WTC11 (cell line): ENCODE measurements at regions not wholly inside any gene's neighbourhood (a gene's known extent, or its start where the extent isn't known, plus 50 kb on each side); places are given as distances from the start of the nearest gene placed in this dataset.

Experiments used
- ATAC-seq: fragments of 200-7000 bp; cut with Tn5 transposase; 2 replicates; pipeline ENCODE4 v1.10.0; 2021; ENCODE audit warnings: mild to moderate bottlenecking, moderate library complexity
- CTCF ChIA-PET: fragments of 300-600 bp; sonication (Branson Sonifier 250); formaldehyde crosslinking; loops from one replicate; lab custom pipeline; 2021; ENCODE audit warnings: antibody characterized with exemption; lab: Charles Lee
- POLR2A ChIA-PET: fragments of 350-600 bp; sonication (Branson Sonifier 250); formaldehyde crosslinking; loops from one replicate; lab custom pipeline; 2021; ENCODE audit warnings: antibody characterized with exemption; lab: Charles Lee
- DNase-seq: peaks from one replicate; pipeline ENCODE4 v3.0.0; 2021; ENCODE audit warnings: low spot score
- H3K27ac Mint-ChIP-seq: 2 replicates; pipeline ENCODE4 v1.8.0; 2021; ENCODE audit warnings: mixed read lengths
- H3K27me3 Mint-ChIP-seq: 2 replicates; pipeline ENCODE4 v1.8.0; 2021; ENCODE audit warnings: low read depth, mild to moderate bottlenecking, moderate library complexity, mixed read lengths
- H3K36me3 Mint-ChIP-seq: 2 replicates; pipeline ENCODE4 v1.8.0; 2021; ENCODE audit warnings: mixed read lengths
- H3K4me1 Mint-ChIP-seq: 2 replicates; pipeline ENCODE4 v1.8.0; 2022; ENCODE audit warnings: mixed read lengths
- H3K4me3 Mint-ChIP-seq: 2 replicates; pipeline ENCODE4 v1.8.0; 2021; ENCODE audit warnings: mild to moderate bottlenecking, moderate library complexity, mixed read lengths
- H3K9me3 Mint-ChIP-seq: 2 replicates; pipeline ENCODE4 v1.8.0; 2021; ENCODE audit warnings: mixed read lengths
- ATF1 ChIP-seq: sonication (generic); formaldehyde crosslinking; IDR thresholded peaks from 2 replicates; pipeline ENCODE4 v1.8.1; 2023; ENCODE audit warnings: mild to moderate bottlenecking, moderate library complexity, missing genetic modification reagents
- CBFB ChIP-seq: sonication (generic); formaldehyde crosslinking; IDR thresholded peaks from 2 replicates; pipeline ENCODE4 v1.8.1; 2022; ENCODE audit warnings: mild to moderate bottlenecking, low read depth, missing genetic modification reagents
- CREM ChIP-seq: sonication (generic); formaldehyde crosslinking; IDR thresholded peaks from 2 replicates; pipeline ENCODE4 v1.8.1; 2022; ENCODE audit warnings: mild to moderate bottlenecking, missing genetic modification reagents, moderate library complexity
- FOXP1 ChIP-seq: sonication (generic); formaldehyde crosslinking; IDR thresholded peaks from 2 replicates; pipeline ENCODE4 v1.8.0; 2022; ENCODE audit warnings: missing genetic modification reagents, mild to moderate bottlenecking, moderate library complexity, borderline replicate concordance
- GRHL2 ChIP-seq: fragments of 250-450 bp; sonication (Bioruptor Pico); IDR thresholded peaks from 2 replicates; pipeline ENCODE4 v1.8.0; 2022; ENCODE audit warnings: mild to moderate bottlenecking, moderate library complexity; ENCODE audit not compliant: insufficient replicate concordance, severe bottlenecking
- GTF2I ChIP-seq: fragments of 250-450 bp; sonication (Bioruptor Pico); conservative IDR thresholded peaks from 2 replicates; pipeline ENCODE4 v1.4.0; 2021; ENCODE audit warnings: mild to moderate bottlenecking
- MYBL2 ChIP-seq: sonication (generic); formaldehyde crosslinking; IDR thresholded peaks from 2 replicates; pipeline ENCODE4 v1.8.1; 2023; ENCODE audit warnings: mild to moderate bottlenecking, moderate library complexity, missing genetic modification reagents
- NFE2L1 ChIP-seq: sonication (generic); formaldehyde crosslinking; IDR thresholded peaks from 2 replicates; pipeline ENCODE4 v1.8.1; 2023; ENCODE audit warnings: missing genetic modification reagents
- RORB ChIP-seq: fragments of 250-450 bp; sonication (Bioruptor Pico); IDR thresholded peaks from 2 replicates; pipeline ENCODE4 v1.9.0; 2021; ENCODE audit warnings: mild to moderate bottlenecking
- SP1 ChIP-seq: sonication (generic); formaldehyde crosslinking; conservative IDR thresholded peaks from 2 replicates; pipeline ENCODE4 v1.8.1; 2022; ENCODE audit warnings: missing genetic modification reagents
- TEAD1 ChIP-seq: sonication (generic); formaldehyde crosslinking; IDR thresholded peaks from 2 replicates; pipeline ENCODE4 v1.8.0; 2022; ENCODE audit warnings: mild to moderate bottlenecking, missing genetic modification reagents
- ZNF121 ChIP-seq: sonication (generic); formaldehyde crosslinking; IDR thresholded peaks from 2 replicates; pipeline ENCODE4 v1.8.0; 2023; ENCODE audit warnings: missing genetic modification reagents
- ZNF138 ChIP-seq: sonication (generic); formaldehyde crosslinking; conservative IDR thresholded peaks from 2 replicates; pipeline ENCODE4 v1.8.1; 2022; ENCODE audit warnings: mild to moderate bottlenecking, moderate library complexity, missing genetic modification reagents
- ZNF219 ChIP-seq: sonication (generic); formaldehyde crosslinking; IDR thresholded peaks from 2 replicates; pipeline ENCODE4 v1.8.0; 2023; ENCODE audit warnings: missing genetic modification reagents, mild to moderate bottlenecking, borderline replicate concordance
- ZNF396 ChIP-seq: fragments of 250-450 bp; sonication (Bioruptor Pico); IDR thresholded peaks from 2 replicates; pipeline ENCODE4 v1.8.0; 2021; ENCODE audit warnings: mild to moderate bottlenecking, moderate library complexity, borderline replicate concordance
- ZNF416 ChIP-seq: fragments of 250-450 bp; sonication (Bioruptor Pico); IDR thresholded peaks from 2 replicates; pipeline ENCODE4 v1.9.0; 2021; ENCODE audit warnings: mild to moderate bottlenecking, inconsistent platforms
- ZNF671 ChIP-seq: fragments of 250-450 bp; sonication (Bioruptor Pico); IDR thresholded peaks from 2 replicates; pipeline ENCODE4 v1.8.0; 2021; ENCODE audit warnings: mild to moderate bottlenecking
- TF ChIP-seq, protein P1 (sequence below): sonication (generic); formaldehyde crosslinking; IDR thresholded peaks from 2 replicates; pipeline ENCODE4 v1.8.1; 2023; ENCODE audit warnings: mild to moderate bottlenecking, missing genetic modification reagents, borderline replicate concordance
- TF ChIP-seq, protein P2 (sequence below): sonication (generic); formaldehyde crosslinking; IDR thresholded peaks from 2 replicates; pipeline ENCODE4 v1.8.1; 2023; ENCODE audit warnings: mild to moderate bottlenecking, moderate library complexity, missing genetic modification reagents
- TF ChIP-seq, protein P3 (sequence below): fragments of 250-450 bp; sonication (Bioruptor Pico); IDR thresholded peaks from 2 replicates; pipeline ENCODE4 v1.9.0; 2021; ENCODE audit warnings: moderate library complexity, mild to moderate bottlenecking, inconsistent platforms, borderline replicate concordance
- TF ChIP-seq, protein P4 (sequence below): fragments of 200-600 bp; IDR thresholded peaks from 2 replicates; pipeline ENCODE4 v1.8.0; 2022; ENCODE audit warnings: antibody characterized with exemption
- TF ChIP-seq, protein P5 (sequence below): fragments of 250-450 bp; sonication (Bioruptor Pico); IDR thresholded peaks from 2 replicates; pipeline ENCODE4 v1.8.0; 2021; ENCODE audit warnings: mild to moderate bottlenecking
- TF ChIP-seq, protein P6 (sequence below): fragments of 250-450 bp; sonication (Bioruptor Pico); IDR thresholded peaks from 2 replicates; pipeline ENCODE4 v1.9.0; 2021; ENCODE audit warnings: mild to moderate bottlenecking
- TF ChIP-seq, protein P7 (sequence below): fragments of 250-450 bp; sonication (Bioruptor Pico); conservative IDR thresholded peaks from 2 replicates; pipeline ENCODE4 v1.9.0; 2021; ENCODE audit warnings: mild to moderate bottlenecking

DNA sequence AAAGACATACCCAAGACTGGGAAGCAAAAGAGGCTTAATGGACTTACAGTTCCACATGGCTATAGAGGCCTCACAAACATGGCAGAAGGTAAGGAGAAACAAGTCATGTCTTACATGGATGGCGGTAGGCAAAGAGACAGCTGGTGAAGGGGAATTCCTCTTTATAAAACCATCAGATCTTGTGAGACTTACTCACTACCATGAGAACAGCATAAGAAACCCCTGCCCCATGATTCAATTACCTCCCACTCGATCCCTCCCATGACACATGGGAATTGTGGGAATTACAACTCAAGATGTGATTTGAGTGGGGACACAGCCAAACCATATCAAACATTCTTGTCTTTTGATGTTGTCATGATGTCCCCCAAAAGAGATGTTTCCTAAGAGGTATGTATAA, 103.3 kb downstream of the DUSP10 start (continued):
- no peak for TF ChIP-seq ZNF396 (CRISPR knock-in tag)
- no peak for TF ChIP-seq GTF2I
- no peak for TF ChIP-seq NFE2L1 (CRISPR knock-in tag)
- no peak for TF ChIP-seq ZNF671

DNA sequence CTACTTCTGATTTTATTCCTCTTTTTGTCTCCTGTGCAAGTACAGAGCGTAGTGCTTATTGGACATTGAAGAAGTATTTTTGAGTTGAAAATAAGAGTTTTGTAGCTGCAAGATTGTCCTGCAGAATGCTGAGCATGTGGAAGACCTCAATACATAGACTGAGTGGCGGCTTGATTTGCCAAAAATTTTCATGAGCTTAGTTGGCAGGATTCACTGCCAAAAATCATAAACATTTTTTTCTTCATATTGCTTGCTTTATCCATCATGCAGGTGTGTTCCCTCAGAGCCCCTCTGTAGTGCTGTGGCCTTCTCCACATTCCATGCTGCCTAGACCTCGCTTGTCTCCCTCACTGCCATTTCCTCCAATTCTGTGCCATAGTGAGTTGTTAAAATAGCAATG, 100.1 kb downstream of the DUSP10 start:
- ChIA-PET POLR2A (no interaction called here), CTCF (no interaction called here)
- Mint-ChIP-seq H3K4me1 (peaks cover 13% of the 10 kb centered on the region), H3K9me3 (no peaks in the 10 kb centered on the region), H3K36me3 (no peaks in the 10 kb centered on the region), H3K27me3 (no peaks in the 10 kb centered on the region), H3K27ac (no peak overlapping the region), H3K4me3 (no peak overlapping the region)
- DNase-seq: no peak
- no peak for ATAC-seq
- no peak for TF ChIP-seq MYBL2 (CRISPR knock-in tag)
- TF ChIP-seq CREM: no peak
- TF ChIP-seq, protein P1, sequence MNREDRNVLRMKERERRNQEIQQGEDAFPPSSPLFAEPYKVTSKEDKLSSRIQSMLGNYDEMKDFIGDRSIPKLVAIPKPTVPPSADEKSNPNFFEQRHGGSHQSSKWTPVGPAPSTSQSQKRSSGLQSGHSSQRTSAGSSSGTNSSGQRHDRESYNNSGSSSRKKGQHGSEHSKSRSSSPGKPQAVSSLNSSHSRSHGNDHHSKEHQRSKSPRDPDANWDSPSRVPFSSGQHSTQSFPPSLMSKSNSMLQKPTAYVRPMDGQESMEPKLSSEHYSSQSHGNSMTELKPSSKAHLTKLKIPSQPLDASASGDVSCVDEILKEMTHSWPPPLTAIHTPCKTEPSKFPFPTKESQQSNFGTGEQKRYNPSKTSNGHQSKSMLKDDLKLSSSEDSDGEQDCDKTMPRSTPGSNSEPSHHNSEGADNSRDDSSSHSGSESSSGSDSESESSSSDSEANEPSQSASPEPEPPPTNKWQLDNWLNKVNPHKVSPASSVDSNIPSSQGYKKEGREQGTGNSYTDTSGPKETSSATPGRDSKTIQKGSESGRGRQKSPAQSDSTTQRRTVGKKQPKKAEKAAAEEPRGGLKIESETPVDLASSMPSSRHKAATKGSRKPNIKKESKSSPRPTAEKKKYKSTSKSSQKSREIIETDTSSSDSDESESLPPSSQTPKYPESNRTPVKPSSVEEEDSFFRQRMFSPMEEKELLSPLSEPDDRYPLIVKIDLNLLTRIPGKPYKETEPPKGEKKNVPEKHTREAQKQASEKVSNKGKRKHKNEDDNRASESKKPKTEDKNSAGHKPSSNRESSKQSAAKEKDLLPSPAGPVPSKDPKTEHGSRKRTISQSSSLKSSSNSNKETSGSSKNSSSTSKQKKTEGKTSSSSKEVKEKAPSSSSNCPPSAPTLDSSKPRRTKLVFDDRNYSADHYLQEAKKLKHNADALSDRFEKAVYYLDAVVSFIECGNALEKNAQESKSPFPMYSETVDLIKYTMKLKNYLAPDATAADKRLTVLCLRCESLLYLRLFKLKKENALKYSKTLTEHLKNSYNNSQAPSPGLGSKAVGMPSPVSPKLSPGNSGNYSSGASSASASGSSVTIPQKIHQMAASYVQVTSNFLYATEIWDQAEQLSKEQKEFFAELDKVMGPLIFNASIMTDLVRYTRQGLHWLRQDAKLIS (CRISPR knock-in tag): no peak
- TF ChIP-seq, protein P2, sequence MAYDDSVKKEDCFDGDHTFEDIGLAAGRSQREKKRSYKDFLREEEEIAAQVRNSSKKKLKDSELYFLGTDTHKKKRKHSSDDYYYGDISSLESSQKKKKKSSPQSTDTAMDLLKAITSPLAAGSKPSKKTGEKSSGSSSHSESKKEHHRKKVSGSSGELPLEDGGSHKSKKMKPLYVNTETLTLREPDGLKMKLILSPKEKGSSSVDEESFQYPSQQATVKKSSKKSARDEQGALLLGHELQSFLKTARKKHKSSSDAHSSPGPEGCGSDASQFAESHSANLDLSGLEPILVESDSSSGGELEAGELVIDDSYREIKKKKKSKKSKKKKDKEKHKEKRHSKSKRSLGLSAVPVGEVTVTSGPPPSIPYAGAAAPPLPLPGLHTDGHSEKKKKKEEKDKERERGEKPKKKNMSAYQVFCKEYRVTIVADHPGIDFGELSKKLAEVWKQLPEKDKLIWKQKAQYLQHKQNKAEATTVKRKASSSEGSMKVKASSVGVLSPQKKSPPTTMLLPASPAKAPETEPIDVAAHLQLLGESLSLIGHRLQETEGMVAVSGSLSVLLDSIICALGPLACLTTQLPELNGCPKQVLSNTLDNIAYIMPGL: no peak
- no peak for TF ChIP-seq TEAD1 (CRISPR knock-in tag)
- TF ChIP-seq, protein P3, sequence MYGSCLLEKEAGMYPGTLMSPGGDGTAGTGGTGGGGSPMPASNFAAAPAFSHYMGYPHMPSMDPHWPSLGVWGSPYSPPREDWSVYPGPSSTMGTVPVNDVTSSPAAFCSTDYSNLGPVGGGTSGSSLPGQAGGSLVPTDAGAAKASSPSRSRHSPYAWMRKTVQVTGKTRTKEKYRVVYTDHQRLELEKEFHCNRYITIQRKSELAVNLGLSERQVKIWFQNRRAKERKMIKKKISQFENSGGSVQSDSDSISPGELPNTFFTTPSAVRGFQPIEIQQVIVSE (CRISPR knock-in tag): no peak
- no peak for TF ChIP-seq ZNF416 (CRISPR knock-in tag)
- TF ChIP-seq RORB: no peak
- TF ChIP-seq ZNF121 (CRISPR knock-in tag): no peak
- TF ChIP-seq ZNF219 (CRISPR knock-in tag): no peak
- TF ChIP-seq ZNF138 (CRISPR knock-in tag): no peak
- no peak for TF ChIP-seq CBFB (CRISPR knock-in tag)
- no peak for TF ChIP-seq FOXP1 (CRISPR knock-in tag)
- no peak for TF ChIP-seq SP1 (CRISPR knock-in tag)
- TF ChIP-seq GRHL2 (CRISPR knock-in tag): no peak
- TF ChIP-seq, protein P4, sequence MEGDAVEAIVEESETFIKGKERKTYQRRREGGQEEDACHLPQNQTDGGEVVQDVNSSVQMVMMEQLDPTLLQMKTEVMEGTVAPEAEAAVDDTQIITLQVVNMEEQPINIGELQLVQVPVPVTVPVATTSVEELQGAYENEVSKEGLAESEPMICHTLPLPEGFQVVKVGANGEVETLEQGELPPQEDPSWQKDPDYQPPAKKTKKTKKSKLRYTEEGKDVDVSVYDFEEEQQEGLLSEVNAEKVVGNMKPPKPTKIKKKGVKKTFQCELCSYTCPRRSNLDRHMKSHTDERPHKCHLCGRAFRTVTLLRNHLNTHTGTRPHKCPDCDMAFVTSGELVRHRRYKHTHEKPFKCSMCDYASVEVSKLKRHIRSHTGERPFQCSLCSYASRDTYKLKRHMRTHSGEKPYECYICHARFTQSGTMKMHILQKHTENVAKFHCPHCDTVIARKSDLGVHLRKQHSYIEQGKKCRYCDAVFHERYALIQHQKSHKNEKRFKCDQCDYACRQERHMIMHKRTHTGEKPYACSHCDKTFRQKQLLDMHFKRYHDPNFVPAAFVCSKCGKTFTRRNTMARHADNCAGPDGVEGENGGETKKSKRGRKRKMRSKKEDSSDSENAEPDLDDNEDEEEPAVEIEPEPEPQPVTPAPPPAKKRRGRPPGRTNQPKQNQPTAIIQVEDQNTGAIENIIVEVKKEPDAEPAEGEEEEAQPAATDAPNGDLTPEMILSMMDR: no peak
- TF ChIP-seq, protein P5, sequence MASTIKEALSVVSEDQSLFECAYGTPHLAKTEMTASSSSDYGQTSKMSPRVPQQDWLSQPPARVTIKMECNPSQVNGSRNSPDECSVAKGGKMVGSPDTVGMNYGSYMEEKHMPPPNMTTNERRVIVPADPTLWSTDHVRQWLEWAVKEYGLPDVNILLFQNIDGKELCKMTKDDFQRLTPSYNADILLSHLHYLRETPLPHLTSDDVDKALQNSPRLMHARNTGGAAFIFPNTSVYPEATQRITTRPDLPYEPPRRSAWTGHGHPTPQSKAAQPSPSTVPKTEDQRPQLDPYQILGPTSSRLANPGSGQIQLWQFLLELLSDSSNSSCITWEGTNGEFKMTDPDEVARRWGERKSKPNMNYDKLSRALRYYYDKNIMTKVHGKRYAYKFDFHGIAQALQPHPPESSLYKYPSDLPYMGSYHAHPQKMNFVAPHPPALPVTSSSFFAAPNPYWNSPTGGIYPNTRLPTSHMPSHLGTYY: no peak
- TF ChIP-seq, protein P6, sequence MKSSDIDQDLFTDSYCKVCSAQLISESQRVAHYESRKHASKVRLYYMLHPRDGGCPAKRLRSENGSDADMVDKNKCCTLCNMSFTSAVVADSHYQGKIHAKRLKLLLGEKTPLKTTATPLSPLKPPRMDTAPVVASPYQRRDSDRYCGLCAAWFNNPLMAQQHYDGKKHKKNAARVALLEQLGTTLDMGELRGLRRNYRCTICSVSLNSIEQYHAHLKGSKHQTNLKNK (CRISPR knock-in tag): no peak
- TF ChIP-seq ATF1 (CRISPR knock-in tag): no peak
- TF ChIP-seq, protein P7, sequence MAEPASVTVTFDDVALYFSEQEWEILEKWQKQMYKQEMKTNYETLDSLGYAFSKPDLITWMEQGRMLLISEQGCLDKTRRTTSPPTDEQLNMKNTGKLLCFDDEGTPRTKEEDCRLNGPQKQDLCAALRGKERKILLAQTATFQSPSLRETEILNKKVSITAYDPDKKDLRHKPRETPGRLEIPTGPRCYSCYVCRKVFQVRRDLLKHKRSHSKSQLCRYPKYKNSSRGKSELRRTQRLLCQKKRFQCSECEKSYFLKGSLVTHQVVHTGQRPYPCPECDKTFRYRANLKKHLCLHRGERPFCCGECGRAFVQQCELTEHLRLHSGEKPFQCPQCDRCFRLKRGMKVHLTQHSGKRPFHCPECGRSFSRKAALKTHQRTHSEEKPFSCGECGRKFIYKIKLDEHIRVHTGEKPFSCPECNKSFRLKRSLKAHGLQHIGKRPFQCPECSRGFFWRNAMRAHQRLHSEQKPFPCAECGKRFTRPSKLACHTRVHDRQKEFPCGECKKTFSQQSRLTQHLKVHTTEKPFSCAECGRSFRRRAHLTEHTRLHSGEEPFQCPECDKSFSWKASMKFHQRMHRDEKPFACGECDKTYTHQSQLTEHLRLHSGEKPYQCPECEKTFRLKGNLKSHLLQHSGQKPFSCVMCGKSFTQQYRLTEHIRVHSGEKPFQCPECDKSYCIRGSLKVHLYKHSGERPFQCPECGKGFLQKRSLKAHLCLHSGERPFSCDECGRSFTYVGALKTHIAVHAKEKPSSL (CRISPR knock-in tag): no peak
